SIG-M5 treated with dmso at 0.1 percent for 504 hours (cell line): ENCODE measurements at regions not wholly inside any gene's neighbourhood (a gene's known extent, or its start where the extent isn't known, plus 50 kb on each side); places are given as distances from the start of the nearest gene placed in this dataset.
A peak's percentile ranks its signal among the peaks of the same experiment; 100 is the strongest.
"Not testable (repeated sequence)": the region's sequence is repeated elsewhere in the genome, so short reads cannot be mapped to it uniquely, and the experiment has no call there.

ENCODE experiments used
- DNase-seq: peaks from one replicate; lab custom pipeline; 2025; ENCODE audit not compliant: unreplicated experiment; lab: John Stamatoyannopoulos, UW

DNA sequence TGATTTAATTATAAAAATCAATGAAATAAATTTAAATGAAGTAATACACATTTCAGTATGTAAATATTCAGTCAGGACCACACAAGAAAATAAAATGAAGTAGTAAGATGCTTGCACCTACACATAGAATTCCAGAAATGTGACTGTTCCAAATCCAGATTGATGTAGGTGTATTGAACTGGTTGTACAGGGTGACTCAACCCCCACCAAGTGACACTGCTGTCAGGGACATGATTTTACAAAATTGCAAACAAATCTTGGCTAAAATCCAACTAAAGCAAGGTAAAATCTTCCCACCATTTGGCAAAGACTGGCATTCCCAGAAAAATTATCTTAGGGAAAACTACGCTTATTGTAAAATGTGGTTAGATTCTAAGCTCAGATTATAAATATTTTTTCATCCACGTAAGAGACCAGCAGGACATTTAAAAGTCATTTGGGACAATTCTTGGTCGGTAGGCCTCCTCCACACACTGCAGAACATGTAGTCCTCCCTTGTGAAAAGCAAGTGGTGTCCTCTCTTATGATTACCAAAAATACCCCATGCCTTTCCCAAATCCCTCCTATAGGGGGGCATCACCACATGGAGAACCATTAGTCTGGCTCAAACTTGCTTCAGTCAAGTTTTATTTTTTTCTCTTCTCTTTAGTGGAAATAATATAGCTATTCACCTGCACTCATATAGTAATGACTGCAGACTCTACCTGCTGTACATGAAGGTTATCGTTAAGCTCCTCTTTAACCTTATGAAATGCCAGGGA is 287.1 kb upstream of the SMIM30 start:
- no peak for DNase-seq

DNA sequence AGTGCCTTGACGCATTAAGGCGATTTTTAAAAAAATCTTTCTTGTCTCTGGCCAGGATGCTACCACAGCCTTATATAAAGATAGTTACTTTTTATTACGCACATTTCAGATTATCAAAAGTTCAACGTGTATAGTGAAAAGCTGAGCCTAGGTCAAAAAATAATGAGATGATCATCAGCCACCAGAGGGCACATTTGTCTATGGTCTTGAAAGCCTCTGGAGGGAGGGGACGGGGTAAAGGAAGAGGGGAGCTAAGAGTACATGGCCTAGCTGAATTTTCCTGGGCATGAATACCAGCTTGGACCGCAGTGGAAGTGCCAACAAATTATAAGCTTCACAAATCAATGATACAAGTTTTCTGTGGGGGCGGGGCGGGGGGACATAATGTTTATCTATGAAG is 285.9 kb upstream of the SMIM30 start:
- DNase-seq: peak; percentile 20

DNA sequence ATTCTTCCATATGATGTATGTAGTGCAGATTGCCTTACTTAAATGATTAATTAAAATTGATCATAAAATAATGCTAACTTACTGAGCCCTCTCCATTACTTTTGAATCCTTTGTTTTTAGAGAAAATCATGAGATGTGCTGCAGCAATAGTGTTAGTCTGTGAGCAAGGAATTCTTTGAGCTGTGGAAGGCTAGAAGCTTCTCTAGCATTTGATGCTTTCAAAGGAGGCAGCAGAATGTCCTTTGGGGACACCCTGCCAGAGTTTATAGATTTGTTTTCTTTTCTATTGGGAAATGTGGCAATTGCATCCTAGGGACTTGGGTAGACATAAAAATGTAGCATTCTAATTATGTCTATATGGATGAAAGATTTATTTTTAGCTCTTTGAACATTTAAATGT is 284.1 kb upstream of the SMIM30 start:
- no peak for DNase-seq

DNA sequence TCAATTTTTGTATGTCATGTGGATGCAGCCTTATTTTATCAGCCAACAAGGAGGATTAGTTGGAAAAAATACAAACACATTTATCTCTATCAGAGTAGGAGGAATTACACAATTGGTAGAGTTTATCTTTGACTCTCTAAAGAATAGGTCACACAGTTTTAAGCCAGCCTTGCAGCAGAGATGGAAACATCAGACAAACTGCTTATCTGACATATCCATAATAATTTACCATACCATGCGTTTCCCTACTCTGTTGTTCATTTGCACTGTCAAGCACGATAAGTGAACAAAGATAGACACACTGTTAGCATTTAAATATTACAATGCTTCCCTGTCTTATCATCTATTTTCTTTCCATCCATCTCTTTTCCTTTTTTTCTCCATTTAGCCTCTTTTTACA is 283.7 kb upstream of the SMIM30 start:
- no peak for DNase-seq

DNA sequence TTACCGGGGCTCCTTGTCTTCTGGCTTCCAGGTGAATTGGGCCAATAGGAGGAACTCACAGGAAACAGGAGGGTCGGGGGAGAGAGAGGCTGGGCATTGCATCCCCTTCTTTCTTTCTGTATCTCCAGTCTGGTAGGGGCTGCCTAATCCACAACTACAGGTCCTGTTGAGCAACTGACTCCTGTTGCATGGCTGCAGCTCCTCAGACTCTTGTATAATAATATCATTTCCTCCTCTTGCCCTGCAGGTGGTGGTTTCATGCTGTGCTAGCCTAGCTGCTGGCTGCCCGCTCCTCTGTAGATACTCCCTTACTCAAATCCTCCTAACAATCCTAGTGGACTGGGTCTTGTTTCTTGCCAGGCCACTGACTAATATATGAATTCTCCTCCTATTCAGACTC is 276.5 kb upstream of the SMIM30 start:
- peak; percentile 48 for DNase-seq

DNA sequence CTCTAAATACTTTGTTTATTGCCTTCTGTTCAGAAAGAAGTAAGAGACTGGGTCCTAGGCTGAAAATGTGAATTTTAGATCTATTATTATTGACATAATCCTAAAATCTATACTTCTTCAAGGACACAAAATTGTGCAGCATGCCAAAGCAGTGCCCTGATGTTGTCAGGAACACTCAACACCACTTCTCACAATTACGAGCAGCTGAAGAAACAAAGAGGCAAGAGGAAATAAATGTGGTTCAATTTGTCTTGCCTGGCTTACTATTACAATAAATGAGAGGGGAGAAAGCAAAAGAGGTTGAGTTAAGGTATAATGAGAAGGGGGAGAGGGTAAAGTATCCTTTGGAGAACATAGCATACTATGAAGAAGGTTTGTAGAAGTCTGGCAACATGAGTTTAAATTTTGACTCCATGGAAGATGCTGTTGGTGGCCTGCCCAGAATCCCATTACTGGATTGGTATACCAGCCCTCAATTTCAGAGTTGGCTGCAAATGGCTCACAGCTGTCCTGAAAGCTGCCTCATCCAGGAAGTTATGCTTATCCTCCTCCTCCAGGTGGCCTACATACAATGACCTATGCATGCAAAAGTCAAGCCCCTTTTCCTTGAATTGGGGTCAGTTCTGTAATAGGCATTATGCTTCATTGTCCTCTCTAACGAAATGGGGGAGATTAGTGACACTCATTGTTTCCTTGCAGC is 274.6 kb upstream of the SMIM30 start:
- DNase-seq: no peak

DNA sequence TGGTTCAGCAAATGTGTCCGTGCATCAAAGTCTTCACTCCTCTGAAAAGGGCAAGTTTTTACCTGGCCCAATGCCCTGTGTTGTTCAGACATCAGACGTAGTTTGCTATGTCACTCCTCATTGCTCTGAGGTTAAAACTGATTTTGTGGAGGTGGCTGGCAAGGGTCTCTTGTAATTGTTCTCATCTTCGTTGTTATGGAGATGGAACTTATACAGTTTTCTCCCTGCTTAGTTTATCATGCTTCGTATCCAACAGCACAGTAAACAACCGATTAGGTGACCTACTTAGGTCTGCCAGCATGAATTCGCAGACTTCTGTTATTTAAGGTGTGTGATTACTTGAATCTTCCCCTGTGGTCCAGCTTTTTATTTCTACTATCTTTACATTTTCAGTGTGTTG is 274.1 kb upstream of the SMIM30 start:
- DNase-seq: no peak

DNA sequence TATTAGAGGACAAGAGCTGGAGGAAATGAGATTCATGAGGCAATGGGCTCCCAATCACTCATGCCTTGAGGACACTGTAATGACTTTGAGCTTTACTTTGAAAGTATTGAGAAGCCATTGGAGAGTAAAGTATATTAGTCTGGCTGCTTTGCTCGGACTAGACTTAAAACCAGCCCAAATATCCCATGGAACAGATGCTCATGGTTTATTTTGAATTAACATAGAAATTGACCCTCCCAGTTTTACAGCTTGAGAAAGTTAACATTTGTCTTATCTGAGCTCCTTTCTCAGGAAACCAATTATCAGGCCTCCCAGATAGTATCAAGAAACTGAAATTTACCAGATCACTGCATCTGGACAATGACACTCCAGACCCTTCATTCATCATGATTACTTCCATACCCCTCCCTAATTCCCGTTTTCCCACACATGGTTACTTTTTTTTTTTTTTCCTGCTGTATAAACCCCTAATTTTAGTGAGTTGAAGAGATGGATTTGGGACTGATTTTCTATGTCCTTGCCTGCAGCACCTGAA is 270.8 kb upstream of the SMIM30 start:
- no peak for DNase-seq

DNA sequence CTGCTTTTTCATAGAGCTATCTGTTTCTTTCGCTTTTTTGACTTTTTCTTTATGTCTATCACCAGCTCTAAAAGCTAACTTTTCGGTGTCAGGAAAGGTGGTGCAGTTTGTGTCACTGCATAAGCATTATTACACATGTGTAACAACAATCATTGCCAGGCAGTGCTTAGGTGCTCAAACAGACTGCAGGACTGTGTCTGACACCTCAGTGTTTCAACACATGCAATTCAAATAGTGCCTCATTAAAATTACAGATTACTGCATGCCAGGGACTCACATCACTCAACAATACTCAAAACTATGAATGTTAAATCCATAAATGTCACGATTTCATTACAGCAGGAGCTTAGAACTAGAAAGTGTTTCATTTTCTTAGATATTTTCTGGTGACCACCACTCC is 265.3 kb upstream of the SMIM30 start:
- no peak for DNase-seq

DNA sequence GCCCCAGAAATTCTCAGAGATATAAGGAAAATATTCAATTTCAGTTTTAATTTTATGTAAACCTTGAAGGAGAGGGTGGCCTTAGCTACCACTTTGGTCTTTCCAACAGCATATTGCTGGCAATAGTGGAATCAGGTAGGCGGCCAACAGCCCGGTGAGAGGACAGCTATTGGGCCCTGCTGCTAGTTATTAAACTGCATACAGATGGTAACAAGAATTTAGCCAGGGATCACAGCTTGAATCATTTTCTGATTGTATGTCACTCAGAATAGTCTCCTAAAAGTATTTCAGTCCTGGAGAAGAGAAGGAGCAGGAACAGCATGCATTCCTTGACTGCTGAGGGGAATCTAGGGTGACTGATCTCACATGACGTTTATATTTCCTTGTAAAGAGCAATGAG is 261.4 kb upstream of the SMIM30 start:
- DNase-seq: no peak

DNA sequence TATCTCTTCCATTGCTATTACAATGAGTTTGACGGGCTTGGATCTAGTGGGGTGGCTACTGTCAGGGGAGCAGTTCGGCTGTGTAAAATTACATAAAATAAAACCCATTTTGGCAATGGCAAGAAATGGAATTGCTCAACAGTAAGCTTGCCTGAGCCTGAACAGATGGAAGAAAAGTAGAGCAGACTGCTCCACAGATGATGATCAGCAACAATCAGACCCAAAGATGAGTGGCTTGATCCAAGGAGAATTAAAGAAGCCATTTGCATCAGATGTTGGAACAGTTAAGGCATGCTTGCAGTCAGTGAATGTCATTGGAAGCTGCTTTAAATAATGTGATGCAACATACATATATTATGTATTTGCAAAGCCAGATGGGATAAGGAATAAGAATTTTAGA is 256.6 kb upstream of the SMIM30 start:
- DNase-seq: no peak

DNA sequence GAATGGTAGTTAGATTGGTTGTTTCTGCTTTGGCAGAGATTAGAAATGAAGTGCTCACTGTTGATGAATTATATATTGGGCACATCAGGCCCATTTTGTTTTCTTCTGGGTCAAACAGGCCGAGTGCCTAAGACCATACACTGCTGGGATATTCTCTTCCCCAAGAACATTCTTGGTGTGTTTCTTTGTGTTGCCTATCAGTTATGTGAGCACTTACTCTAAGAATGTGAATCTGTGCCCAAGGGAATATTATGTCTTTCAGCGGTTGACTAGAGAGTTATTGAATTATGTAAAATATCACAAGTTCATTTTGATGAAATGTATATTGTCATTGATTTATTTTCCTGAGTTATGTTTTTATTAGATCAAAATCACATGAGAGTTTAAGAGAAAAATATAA is 255.5 kb upstream of the SMIM30 start:
- no peak for DNase-seq

DNA sequence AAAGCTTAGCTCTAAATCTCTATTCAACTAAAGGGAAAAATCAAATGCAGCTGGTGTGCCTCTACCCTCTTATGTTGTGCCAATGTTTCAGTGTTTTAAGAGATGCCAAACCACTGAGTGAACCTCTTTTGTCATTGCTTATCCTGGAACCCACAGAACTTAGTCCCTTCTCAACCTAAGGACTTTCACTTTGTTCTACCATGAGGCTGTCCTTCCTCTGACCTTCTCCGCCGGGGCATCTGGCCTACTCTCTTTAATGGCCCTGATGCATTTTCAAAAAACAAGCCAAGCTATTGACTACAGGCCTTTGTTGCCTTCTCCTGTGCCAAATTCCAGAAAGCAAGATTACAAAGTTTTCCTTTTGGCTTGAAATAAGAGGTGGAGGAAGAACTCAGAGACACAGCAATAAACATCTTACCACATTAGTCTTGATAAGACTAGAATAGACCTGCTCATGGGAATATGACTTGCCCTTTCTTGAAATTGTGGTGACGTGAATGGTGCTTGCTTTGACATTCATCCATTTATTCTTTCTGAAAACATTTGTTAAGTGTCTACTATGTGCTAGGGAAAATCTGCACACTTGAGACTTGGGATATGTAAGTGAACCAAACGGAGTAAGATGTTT is 253.2 kb upstream of the SMIM30 start:
- no peak for DNase-seq

DNA sequence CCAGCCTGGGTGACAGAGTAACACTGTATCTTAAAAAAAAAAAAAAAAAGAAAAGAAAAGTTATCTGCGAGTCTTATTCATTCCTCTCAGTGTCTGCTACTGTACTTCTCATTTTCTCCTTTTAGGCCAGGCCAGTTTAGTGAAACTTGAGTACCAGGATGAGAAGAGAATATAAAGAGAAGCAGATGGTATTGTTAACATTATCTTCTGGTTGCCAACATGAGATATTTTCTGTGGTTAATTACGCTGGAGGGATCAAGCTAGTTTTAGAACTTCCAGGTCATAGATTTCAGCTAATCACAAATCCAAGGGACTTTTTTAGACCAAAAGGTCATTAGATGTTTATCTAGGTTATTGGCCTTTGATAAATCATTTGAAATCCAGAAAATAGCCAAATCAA is 252.6 kb upstream of the SMIM30 start:
- DNase-seq: no peak

DNA sequence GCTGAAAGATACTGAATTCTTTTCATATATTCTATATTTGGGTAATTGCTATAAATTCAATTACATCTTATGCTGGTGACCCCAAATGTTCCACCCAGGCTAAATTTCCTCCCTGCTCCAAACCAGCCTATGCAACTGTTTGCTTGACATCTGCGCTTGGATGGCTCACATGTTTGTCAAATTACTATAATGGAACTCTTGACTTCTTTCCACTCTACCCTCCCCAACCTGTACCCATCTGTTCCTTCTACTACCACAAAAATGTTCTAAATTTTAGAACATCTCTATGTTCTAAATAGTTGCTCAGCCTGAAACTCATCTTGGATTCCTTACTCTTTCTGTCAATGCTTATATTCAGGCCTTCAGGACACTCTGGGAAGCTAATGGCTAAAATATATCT is 249.9 kb upstream of the SMIM30 start:
- no peak for DNase-seq

DNA sequence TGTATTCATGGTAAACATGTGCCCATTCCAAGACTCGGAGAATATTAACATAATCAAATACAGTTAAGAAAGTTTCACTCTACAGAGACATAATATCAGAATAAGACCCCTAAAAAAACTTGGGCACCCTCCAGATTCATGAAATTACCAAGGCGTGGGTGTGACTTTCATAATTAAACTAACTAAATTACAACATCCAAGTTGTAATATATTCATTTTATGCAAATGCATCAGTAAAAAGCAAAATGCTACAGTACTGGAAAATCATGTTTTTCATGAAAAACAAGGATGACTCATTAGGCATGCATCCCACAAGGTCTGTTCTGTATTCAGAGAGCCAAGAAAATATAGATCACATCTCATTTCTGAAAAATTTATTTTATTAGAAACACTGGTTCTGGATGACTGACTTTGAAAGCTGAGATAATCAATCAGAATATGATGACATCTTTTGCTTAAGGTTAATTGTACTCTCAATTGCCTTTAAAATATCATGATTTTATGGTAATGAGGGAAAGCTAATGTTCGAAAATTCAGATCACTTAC is 248.8 kb upstream of the SMIM30 start:
- no peak for DNase-seq

DNA sequence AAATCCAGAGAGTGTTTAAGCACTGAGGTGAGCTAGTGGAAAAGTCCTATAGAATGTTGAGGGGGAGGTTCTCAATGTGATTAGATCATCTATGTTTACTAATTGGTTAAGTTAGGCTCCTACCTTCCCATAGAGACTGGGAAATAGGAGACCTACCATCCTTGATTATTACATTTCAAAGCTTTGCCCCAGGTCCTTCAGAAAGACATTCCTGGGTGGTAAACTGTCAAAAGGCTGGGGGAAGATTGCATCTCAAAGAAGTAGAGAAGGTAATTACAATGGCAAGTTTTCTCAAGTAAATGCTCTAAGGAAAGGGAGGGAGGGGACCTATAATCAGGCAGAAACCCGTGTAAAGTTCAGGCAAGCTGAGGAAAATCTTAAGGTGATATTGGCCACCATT is 247.8 kb upstream of the SMIM30 start:
- no peak for DNase-seq

DNA sequence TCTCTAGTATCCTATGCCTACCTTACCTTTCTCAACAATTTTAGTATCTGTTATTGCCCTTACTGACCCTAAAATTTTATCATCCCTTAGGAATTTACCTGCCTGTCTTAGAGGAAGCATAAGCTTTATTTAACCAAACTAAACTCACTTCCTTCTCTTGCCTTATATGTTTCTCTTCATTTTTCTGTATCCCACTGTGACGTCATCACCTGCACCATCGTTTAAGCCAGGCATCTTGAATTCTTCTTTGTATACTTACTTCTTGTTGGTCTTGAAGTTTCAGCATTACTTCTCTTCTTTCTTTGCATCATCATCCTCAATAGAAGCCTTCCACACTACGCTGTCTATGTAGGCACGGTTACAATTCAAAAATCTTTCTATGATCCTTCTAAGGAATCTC is 231.0 kb upstream of the SMIM30 start:
- DNase-seq: no peak

DNA sequence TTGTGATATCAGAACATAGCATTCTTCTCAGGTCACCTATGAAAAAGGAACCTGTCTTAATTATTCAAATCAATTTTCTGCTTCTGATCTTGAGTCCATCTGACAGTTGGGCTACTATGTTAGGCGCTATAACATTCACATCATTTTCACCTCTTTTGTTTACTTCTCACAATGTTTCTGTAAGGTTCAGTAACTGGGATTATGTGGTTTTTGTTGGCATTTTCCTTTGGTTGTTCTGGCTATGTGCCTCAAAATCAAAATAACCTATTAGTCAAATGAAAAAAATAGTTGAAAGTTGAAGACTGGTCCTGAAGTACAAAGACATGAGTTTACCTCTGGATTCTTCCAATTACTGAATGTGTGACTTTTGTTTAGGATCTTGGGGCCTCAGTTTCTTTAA is 221.3 kb upstream of the SMIM30 start:
- DNase-seq: no peak

DNA sequence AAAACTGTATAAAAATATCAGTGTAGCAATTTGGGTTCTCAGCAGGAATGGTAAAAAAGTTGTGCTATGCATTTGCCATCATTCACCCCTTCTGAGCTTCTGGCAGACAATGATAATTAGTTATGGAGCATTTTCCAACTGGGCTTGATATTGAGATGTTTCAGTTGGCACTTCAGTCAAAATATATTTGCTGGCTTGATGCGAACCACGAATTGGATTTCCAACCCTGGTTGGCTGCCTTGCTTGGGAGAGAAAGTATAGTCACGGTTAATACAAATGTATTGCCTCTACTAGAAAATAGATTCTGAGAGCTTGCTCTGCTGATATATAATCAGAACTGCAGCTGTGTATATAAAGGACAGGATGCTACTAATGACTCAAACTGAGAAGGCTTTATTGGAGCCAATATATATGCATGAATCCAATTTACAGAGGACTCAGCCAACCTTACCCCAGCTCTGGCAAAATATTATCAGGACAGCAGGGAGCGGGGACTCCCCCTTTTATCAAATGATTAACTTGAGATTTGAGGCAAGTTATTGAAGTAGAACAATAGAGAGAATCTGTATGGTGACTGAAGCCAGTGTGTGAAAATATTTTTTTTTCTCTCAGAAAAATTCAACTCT is 219.8 kb upstream of the SMIM30 start:
- no peak for DNase-seq

DNA sequence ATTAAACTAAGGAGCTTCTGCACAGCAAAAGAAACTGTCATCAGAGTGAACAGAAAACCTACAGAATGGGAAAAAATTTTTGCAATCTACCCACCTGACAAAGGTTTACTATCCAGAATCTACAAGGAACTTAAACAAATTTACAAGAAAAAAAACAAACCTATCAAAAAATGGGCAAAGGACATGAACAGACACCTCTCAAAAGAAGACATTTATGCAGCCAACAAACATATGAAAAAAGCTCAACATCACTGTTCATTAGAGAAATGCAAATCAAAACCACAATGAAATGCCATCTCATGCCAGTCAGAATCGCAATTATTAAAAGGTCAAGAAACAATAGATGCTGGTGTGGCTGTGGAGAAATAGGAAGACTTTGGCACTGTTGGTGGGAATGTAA is 218.5 kb upstream of the SMIM30 start:
- DNase-seq: not testable (repeated sequence)
